Fibroblast of pulmonary artery (primary cell): ENCODE measurements at regions not wholly inside any gene's neighbourhood (a gene's known extent, or its start where the extent isn't known, plus 50 kb on each side); places are given as distances from the start of the nearest gene placed in this dataset.

ENCODE experiments used
- DNase-seq: peaks from one replicate; pipeline ENCODE4 v3.0.0-alpha.2; 2010; ENCODE audit warnings: low read depth
- H3K4me3 ChIP-seq: replicated peaks from 2 replicates; pipeline ENCODE4 v1.5.1; 2011; ENCODE audit warnings: low read depth, mild to moderate bottlenecking, control low read depth, low read length, moderate library complexity
- CTCF ChIP-seq: IDR thresholded peaks from 2 replicates; pipeline ENCODE4 v1.5.1; 2011; ENCODE audit warnings: mild to moderate bottlenecking, control low read depth, low read length, inconsistent platforms; ENCODE audit errors: missing control alignments

GRCh38 chr2:139529080-139529479 is 748.9 kb upstream of the NXPH2 start:
- no peak for TF ChIP-seq CTCF
- H3K4me3 ChIP-seq = no peak overlapping the region
- DNase-seq = no peak

GRCh38 chr2:139526781-139527180 is 746.6 kb upstream of the NXPH2 start:
- no peak overlapping the region for H3K4me3 ChIP-seq
- DNase-seq = no peak
- no peak for TF ChIP-seq CTCF

- no peak for DNase-seq
- no peak for TF ChIP-seq CTCF
- no peak overlapping the region for H3K4me3 ChIP-seq
These were observed 738.1 kb upstream of the NXPH2 start for GRCh38 chr2:139518321-139518720.

- TF ChIP-seq CTCF = no peak
- H3K4me3 ChIP-seq = no peak overlapping the region
- DNase-seq = no peak
These were observed 734.8 kb upstream of the NXPH2 start for GRCh38 chr2:139514951-139515350.

GRCh38 chr2:139495851-139496250 is 715.7 kb upstream of the NXPH2 start:
- H3K4me3 ChIP-seq = no peak overlapping the region
- no peak for TF ChIP-seq CTCF
- DNase-seq = no peak

GRCh38 chr2:139492131-139492680 is 712.0 kb upstream of the NXPH2 start:
- H3K4me3 ChIP-seq = no peak overlapping the region
- DNase-seq = no peak
- no peak for TF ChIP-seq CTCF

- no peak for DNase-seq
- H3K4me3 ChIP-seq = no peak overlapping the region
- no peak for TF ChIP-seq CTCF
These were observed 700.0 kb upstream of the NXPH2 start for GRCh38 chr2:139480161-139480650.
